Spleen (tissue), 7 donors: ENCODE measurements at regions not wholly inside any gene's neighbourhood (a gene's known extent, or its start where the extent isn't known, plus 50 kb on each side); places are given as distances from the start of the nearest gene placed in this dataset.

ENCODE experiments used
- CTCF ChIP-seq, 11 experiments: fragments of 200-600 bp in 7 of 11; fragments of 450-650 bp in 4 of 11; sonication (generic) in 4 of 11; IDR thresholded peaks in 8 of 11; conservative IDR thresholded peaks in 3 of 11; 1 replicate in 7 of 11; 2 replicates in 4 of 11; pipeline versions ENCODE4 v1.4.0 to v1.8.0; 2016 to 2021; ENCODE audit warnings: antibody characterized with exemption in 11 of 11, inconsistent platforms in 4 of 11, mild to moderate bottlenecking in 1 of 11
- POLR2A ChIP-seq, 3 donors: fragments of 450-650 bp; IDR thresholded peaks; one replicate each; pipeline ENCODE4 v1.5.1; 2017; ENCODE audit warnings: antibody characterized with exemption in 3 of 3, mild to moderate bottlenecking in 1 of 3
- donor health status: DM: no; HTN: no; CAD: no; lungs with moderate emphysema.
- donor health status: DM: no; HTN: no; CAD: no.
- donor health status: DM: no; HTN: no; CAD: no.

- TF ChIP-seq CTCF (IDR thresholded peaks at IDR 0.05 in 8 of 11, conservative IDR thresholded peaks at IDR 0.05 in 3 of 11) = no peak
- TF ChIP-seq POLR2A (IDR thresholded peaks at IDR 0.05) = no peak
These were observed 97.2 kb upstream of the SEMA3A start for GRCh38 chr7:84291756-84292155.
